Breast epithelium (tissue), 3 donors: ENCODE measurements at regions not wholly inside any gene's neighbourhood (a gene's known extent, or its start where the extent isn't known, plus 50 kb on each side); places are given as distances from the start of the nearest gene placed in this dataset.

ENCODE experiments used
- POLR2A ChIP-seq: fragments of 450-650 bp; IDR thresholded peaks from one replicate; pipeline ENCODE4 v1.6.1; 2016; ENCODE audit warnings: antibody characterized with exemption, mild to moderate bottlenecking, moderate library complexity
- POLR2AphosphoS5 ChIP-seq, 3 donors: sonication (generic); formaldehyde crosslinking; IDR thresholded peaks; one replicate each; pipeline ENCODE4 v1.6.1; 2017; ENCODE audit warnings: antibody characterized with exemption in 3 of 3
- TF ChIP-seq, protein P1 (sequence below), 3 donors: fragments of 450-650 bp; IDR thresholded peaks; one replicate each; pipeline ENCODE4 v1.5.1; 2016 to 2017; ENCODE audit warnings: antibody characterized with exemption in 3 of 3, mild to moderate bottlenecking in 3 of 3, moderate library complexity in 3 of 3

DNA sequence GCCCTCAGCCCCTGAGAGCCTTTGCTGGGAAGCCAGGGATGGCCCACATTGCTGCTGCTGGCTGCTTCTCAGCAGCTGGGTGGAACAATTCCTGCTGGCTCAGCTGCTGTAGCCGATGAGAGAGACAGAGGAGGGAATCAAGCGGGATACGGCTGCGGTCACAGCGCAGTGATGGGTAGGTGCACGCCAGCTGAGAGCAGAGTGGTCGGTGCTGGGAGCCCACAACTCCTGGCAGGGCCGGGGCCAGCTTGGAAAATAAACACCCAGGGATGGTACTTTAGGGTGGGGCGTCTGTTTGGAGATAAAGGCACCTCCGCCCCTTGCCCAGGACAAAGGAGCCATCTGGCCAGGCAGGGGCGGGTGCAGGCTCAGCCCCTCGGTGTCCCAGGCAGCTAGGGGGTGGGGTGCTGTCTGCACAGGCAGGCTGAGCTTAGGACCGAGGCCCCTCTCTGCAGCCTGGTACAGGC is 480.5 kb downstream of the MIAT start:
- TF ChIP-seq POLR2A (no peak), POLR2AphosphoS5 (IDR thresholded peaks at IDR 0.05) (no peak)
- TF ChIP-seq, protein P1, sequence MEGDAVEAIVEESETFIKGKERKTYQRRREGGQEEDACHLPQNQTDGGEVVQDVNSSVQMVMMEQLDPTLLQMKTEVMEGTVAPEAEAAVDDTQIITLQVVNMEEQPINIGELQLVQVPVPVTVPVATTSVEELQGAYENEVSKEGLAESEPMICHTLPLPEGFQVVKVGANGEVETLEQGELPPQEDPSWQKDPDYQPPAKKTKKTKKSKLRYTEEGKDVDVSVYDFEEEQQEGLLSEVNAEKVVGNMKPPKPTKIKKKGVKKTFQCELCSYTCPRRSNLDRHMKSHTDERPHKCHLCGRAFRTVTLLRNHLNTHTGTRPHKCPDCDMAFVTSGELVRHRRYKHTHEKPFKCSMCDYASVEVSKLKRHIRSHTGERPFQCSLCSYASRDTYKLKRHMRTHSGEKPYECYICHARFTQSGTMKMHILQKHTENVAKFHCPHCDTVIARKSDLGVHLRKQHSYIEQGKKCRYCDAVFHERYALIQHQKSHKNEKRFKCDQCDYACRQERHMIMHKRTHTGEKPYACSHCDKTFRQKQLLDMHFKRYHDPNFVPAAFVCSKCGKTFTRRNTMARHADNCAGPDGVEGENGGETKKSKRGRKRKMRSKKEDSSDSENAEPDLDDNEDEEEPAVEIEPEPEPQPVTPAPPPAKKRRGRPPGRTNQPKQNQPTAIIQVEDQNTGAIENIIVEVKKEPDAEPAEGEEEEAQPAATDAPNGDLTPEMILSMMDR (IDR thresholded peaks at IDR 0.05): no peak
